Heart left ventricle (tissue), 16 donors: ENCODE measurements at regions not wholly inside any gene's neighbourhood (a gene's known extent, or its start where the extent isn't known, plus 50 kb on each side); places are given as distances from the start of the nearest gene placed in this dataset.

Experiments
- ATAC-seq, 4 donors: fragments of 200-7000 bp; cut with Tn5 transposase; one replicate each; pipeline ENCODE4 v1.9.1; 2020 to 2022; ENCODE audit warnings: moderate library complexity in 4 of 4, mild to moderate bottlenecking in 3 of 4, moderate number of reproducible peaks in 1 of 4
- DNase-seq, 5 donors: peaks; one replicate each; pipeline ENCODE4 v3.0.0-alpha.2; 2020
- H3K27ac ChIP-seq, 12 donors: fragments of 200-600 bp; sonication (generic) in 4 of 12; one replicate each; pipeline versions ENCODE4 v1.5.0 to v1.8.0; 2016 to 2022; ENCODE audit warnings: mild to moderate bottlenecking in 2 of 12
- H3K27me3 ChIP-seq, 9 donors: fragments of 200-600 bp; sonication (generic) in 2 of 9; one replicate each; pipeline versions ENCODE4 v1.5.1 to v1.8.0; 2016 to 2022; ENCODE audit warnings: mild to moderate bottlenecking in 3 of 9
- H3K36me3 ChIP-seq, 9 donors: fragments of 200-600 bp; sonication (generic) in 2 of 9; one replicate each; pipeline versions ENCODE4 v1.5.0 to v1.8.0; 2018 to 2022; ENCODE audit warnings: mild to moderate bottlenecking in 2 of 9
- H3K4me1 ChIP-seq, 12 donors: fragments of 200-600 bp; sonication (generic) in 4 of 12; one replicate each; pipeline versions ENCODE4 v1.5.0 to v1.8.0; 2016 to 2022; ENCODE audit warnings: mild to moderate bottlenecking in 3 of 12
- H3K4me3 ChIP-seq, 12 donors: fragments of 200-600 bp; sonication (generic) in 4 of 12; one replicate each; pipeline versions ENCODE4 v1.5.0 to v1.8.0; 2017 to 2022; ENCODE audit warnings: mild to moderate bottlenecking in 9 of 12, moderate library complexity in 4 of 12
- H3K9me3 ChIP-seq, 12 donors: fragments of 200-600 bp; sonication (generic) in 4 of 12; one replicate each; pipeline versions ENCODE4 v1.5.0 to v1.8.0; 2016 to 2022; ENCODE audit warnings: mild to moderate bottlenecking in 1 of 12
- POLR2A ChIP-seq, 2 donors: fragments of 450-650 bp; IDR thresholded peaks; one replicate each; pipeline ENCODE4 v1.6.1; 2017; ENCODE audit warnings: antibody characterized with exemption in 2 of 2, mild to moderate bottlenecking in 2 of 2, moderate library complexity in 2 of 2
- WGBS, 4 donors: extraction: QIAGEN DNeasy Blood & Tissue Kit in 2 of 4; methylation state at CpG; one replicate each; pipeline versions ENCODE4 v1.1.5 to v1.1.7; 2013 to 2018; 5-methylcytosine and 5-hydroxymethylcytosine counted together
- intact Hi-C, 10 donors: fragments of 100-400 bp; cut with DNase I; formaldehyde crosslinking; loops; one replicate each; pipeline versions ENCODE4 v1.11.1 to v1.14.2; 2022
- TF ChIP-seq, protein P1 (sequence below), 12 donors: fragments of 200-600 bp; sonication (generic) in 4 of 12; IDR thresholded peaks; one replicate each; pipeline versions ENCODE4 v1.5.0 to v1.8.0; 2018 to 2022; ENCODE audit warnings: antibody characterized with exemption in 12 of 12, mild to moderate bottlenecking in 5 of 12
- donor health status: ischemic (EF 13 %, LVEDD 7.1; RV severe dilation, severe dysfunction).
- donor health status: healthy with polysubstance abuse.
- donor health status: DM: no; HTN: yes; CAD: no.
- donor health status: DM: no; HTN: no; CAD: no.
- donor health status: ischemic (EF 25% LVEDD 6.9; RV normal size, moderate dysfunction).
- donor health status: ischemic (EF 25% LVEDD 5.7; RV mildly dilated, moderate dysfunction).
- donor health status: healthy.
- donor health status: DM: yes; HTN: yes; CAD: no.
- donor health status: ischemic (EF 35%, LVEDD 5.7; RV mildly dilated, moderate dysfunction).
- donor health status: nonischemic (EF 11% LVEDD 7.7; RV severe dilation, severe dysfunction).
- donor health status: DM: yes; HTN: yes; CAD: no.
- donor health status: PGD.
- donor health status: ischemic (EF 29% LVEDD 5.4; RV normal size, mild dysfunction).
- donor health status: nonischemic (EF 23%, LVEDD 6.1; RV moderate dilation, normal function).

- no peaks in the 10 kb centered on the region for H3K4me1 ChIP-seq
- ATAC-seq (no peak), DNase-seq (no peak)
- H3K27ac ChIP-seq, result no peak overlapping the region
- no peaks in the 10 kb centered on the region for H3K36me3 ChIP-seq
- intact Hi-C loops, result no loop called here
- H3K27me3 ChIP-seq, result peaks cover 0 to 10% (median 0%) of the 10 kb centered on the region in 9 donors
- 74 to 86% (median 80%) methylated on average over 3 of the region's 3 CpGs for WGBS, 4 donors
- TF ChIP-seq POLR2A (IDR thresholded peaks at IDR 0.05), result no peak
- TF ChIP-seq, protein P1, sequence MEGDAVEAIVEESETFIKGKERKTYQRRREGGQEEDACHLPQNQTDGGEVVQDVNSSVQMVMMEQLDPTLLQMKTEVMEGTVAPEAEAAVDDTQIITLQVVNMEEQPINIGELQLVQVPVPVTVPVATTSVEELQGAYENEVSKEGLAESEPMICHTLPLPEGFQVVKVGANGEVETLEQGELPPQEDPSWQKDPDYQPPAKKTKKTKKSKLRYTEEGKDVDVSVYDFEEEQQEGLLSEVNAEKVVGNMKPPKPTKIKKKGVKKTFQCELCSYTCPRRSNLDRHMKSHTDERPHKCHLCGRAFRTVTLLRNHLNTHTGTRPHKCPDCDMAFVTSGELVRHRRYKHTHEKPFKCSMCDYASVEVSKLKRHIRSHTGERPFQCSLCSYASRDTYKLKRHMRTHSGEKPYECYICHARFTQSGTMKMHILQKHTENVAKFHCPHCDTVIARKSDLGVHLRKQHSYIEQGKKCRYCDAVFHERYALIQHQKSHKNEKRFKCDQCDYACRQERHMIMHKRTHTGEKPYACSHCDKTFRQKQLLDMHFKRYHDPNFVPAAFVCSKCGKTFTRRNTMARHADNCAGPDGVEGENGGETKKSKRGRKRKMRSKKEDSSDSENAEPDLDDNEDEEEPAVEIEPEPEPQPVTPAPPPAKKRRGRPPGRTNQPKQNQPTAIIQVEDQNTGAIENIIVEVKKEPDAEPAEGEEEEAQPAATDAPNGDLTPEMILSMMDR (IDR thresholded peaks at IDR 0.05), result no peak
- no peak overlapping the region for H3K4me3 ChIP-seq
- H3K9me3 ChIP-seq, result peaks cover 0 to 8% (median 0%) of the 10 kb centered on the region in 12 donors
These were observed 857.9 kb upstream of the HTR2C start for GRCh38 chrX:113726009-113726408.

- intact Hi-C loops, result no loop called here
- Histone ChIP-seq H3K27me3 (no peaks in the 10 kb centered on the region), H3K36me3 (no peaks in the 10 kb centered on the region), H3K4me3 (no peak overlapping the region), H3K9me3 (peaks cover 0 to 11% (median 0%) of the 10 kb centered on the region in 12 donors), H3K27ac (no peak overlapping the region), H3K4me1 (no peaks in the 10 kb centered on the region)
- no peak for DNase-seq
- ATAC-seq, result no peak
- WGBS, 4 donors, result 78 to 94% (median 85%) methylated on average over 2 to 3 of the region's 3 CpGs
- TF ChIP-seq POLR2A (IDR thresholded peaks at IDR 0.05), result no peak
- TF ChIP-seq, protein P1 (IDR thresholded peaks at IDR 0.05), result no peak
These were observed 859.3 kb upstream of the AMOT start for GRCh38 chrX:113699939-113700338.

- WGBS, 4 donors, result 69 to 80% (median 76%) methylated on average over 1 of the region's 1 CpG
- TF ChIP-seq, protein P1 (IDR thresholded peaks at IDR 0.05), result no peak
- no peak for TF ChIP-seq POLR2A (IDR thresholded peaks at IDR 0.05)
These were observed 834.6 kb upstream of the AMOT start for GRCh38 chrX:113675278-113675677.

GRCh38 chrX:113651306-113651705 lies 810.7 kb upstream of the AMOT start:
- TF ChIP-seq, protein P1 (IDR thresholded peaks at IDR 0.05), result no peak
- TF ChIP-seq POLR2A (IDR thresholded peaks at IDR 0.05), result no peak
- DNase-seq, result no peak

More at GRCh38 chrX:113675278-113675677, 834.6 kb upstream of the AMOT start:
- Histone ChIP-seq H3K36me3 (no peaks in the 10 kb centered on the region), H3K4me3 (no peak overlapping the region), H3K4me1 (no peaks in the 10 kb centered on the region), H3K27me3 (peaks cover 0 to 18% (median 0%) of the 10 kb centered on the region in 9 donors), H3K27ac (no peak overlapping the region), H3K9me3 (no peaks in the 10 kb centered on the region)
- no peak for DNase-seq
- intact Hi-C loops, result no loop called here
- no peak for ATAC-seq

More at GRCh38 chrX:113651306-113651705, 810.7 kb upstream of the AMOT start:
- 82 to 89% (median 83%) methylated on average over 2 of the region's 2 CpGs for WGBS, 4 donors
- intact Hi-C loops, result no loop called here
- Histone ChIP-seq H3K4me3 (no peak overlapping the region), H3K9me3 (no peaks in the 10 kb centered on the region), H3K27ac (no peak overlapping the region), H3K4me1 (no peaks in the 10 kb centered on the region), H3K36me3 (no peaks in the 10 kb centered on the region), H3K27me3 (peaks cover 0 to 4% (median 0%) of the 10 kb centered on the region in 9 donors)
- no peak for ATAC-seq
